Gastrocnemius medialis (tissue), 4 donors: ENCODE measurements at regions not wholly inside any gene's neighbourhood (a gene's known extent, or its start where the extent isn't known, plus 50 kb on each side); places are given as distances from the start of the nearest gene placed in this dataset.

Experiments
- ATAC-seq, 2 donors: fragments of 150-250 bp; one replicate each; pipeline ENCODE4 v1.9.1; 2016
- DNase-seq, 2 donors: peaks; one replicate each; pipeline ENCODE4 v3.0.0-alpha.2; 2019
- H3K27ac ChIP-seq, 4 donors: fragments of 200-600 bp; sonication (generic); 1 replicate in 1 of 4; 2 replicates in 3 of 4; pipeline ENCODE4 v1.5.1; 2016 to 2018; ENCODE audit warnings: mild to moderate bottlenecking in 2 of 4, moderate library complexity in 1 of 4
- H3K27me3 ChIP-seq, 3 donors: fragments of 200-600 bp; sonication (generic) in 2 of 3; 1 replicate in 1 of 3; 2 replicates in 2 of 3; pipeline versions ENCODE4 v1.5.1 to v1.6.0; 2016 to 2019; ENCODE audit warnings: mild to moderate bottlenecking in 1 of 3, moderate library complexity in 1 of 3
- H3K36me3 ChIP-seq, 2 donors: fragments of 200-600 bp; sonication (generic) in 1 of 2; one replicate each; pipeline ENCODE4 v1.5.1; 2017 to 2018
- H3K4me1 ChIP-seq, 2 donors: fragments of 200-600 bp; sonication (generic) in 1 of 2; one replicate each; pipeline ENCODE4 v1.5.1; 2016 to 2017; ENCODE audit warnings: mild to moderate bottlenecking in 2 of 2
- H3K4me3 ChIP-seq, 4 donors: fragments of 200-600 bp; sonication (generic) in 3 of 4; 1 replicate in 1 of 4; 2 replicates in 3 of 4; pipeline ENCODE4 v1.5.1; 2016 to 2019; ENCODE audit warnings: mild to moderate bottlenecking in 2 of 4
- H3K9me3 ChIP-seq, 3 donors: fragments of 200-600 bp; sonication (generic) in 2 of 3; 1 replicate in 1 of 3; 2 replicates in 2 of 3; pipeline ENCODE4 v1.5.1; 2016 to 2019
- POLR2A ChIP-seq, 2 donors: fragments of 450-650 bp; IDR thresholded peaks; one replicate each; pipeline ENCODE4 v1.6.1; 2017; ENCODE audit warnings: antibody characterized with exemption in 2 of 2, mild to moderate bottlenecking in 2 of 2, moderate library complexity in 2 of 2
- in situ Hi-C, 4 donors: fragments of 200-750 bp; cut with MboI; loops; one replicate each; pipeline versions ENCODE4 v1.15.0 to v1.8.0; 2017; ENCODE audit warnings: low sequenced_read_pairs in 4 of 4
- intact Hi-C: fragments of 100-400 bp; cut with DNase I; formaldehyde crosslinking; loops from one replicate; pipeline ENCODE4 v1.15.1; 2023; ENCODE audit warnings: low total_unique reads
- TF ChIP-seq, protein P1 (sequence below), 5 experiments: fragments of 450-650 bp in 3 of 5; fragments of 200-600 bp in 2 of 5; sonication (generic) in 2 of 5; IDR thresholded peaks in 4 of 5; conservative IDR thresholded peaks in 1 of 5; 1 replicate in 4 of 5; 2 replicates in 1 of 5; pipeline ENCODE4 v1.5.1; 2016 to 2019; ENCODE audit warnings: antibody characterized with exemption in 5 of 5, mild to moderate bottlenecking in 3 of 5, moderate library complexity in 3 of 5

DNA sequence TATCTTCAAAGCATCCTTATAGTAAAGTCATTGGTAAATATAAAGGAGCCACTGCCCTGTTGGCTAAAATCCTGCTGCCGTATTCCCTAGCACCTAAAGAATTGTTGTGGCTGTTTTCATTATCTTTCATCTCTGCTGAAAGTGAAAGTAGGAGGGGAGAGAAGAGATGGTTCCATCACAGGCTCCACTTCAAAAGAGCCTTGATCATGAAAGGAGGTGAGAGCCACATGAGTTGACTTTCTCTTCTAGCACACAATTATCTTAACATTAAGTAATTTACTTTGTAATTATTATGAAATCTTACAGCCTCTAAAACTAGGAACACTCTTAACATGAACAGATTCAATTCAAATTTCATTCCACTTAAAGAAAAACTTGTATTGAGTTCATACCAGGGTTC lies 1050.9 kb upstream of the LRRTM1 start:
- H3K4me3 ChIP-seq = no peak overlapping the region
- intact Hi-C loops (no loop called here), in situ Hi-C loops (no loop called here)
- DNase-seq = no peak
- no peaks in the 10 kb centered on the region for H3K27me3 ChIP-seq
- H3K27ac ChIP-seq = no peak overlapping the region
- no peak for ATAC-seq
- H3K36me3 ChIP-seq = no peaks in the 10 kb centered on the region
- H3K9me3 ChIP-seq = no peaks in the 10 kb centered on the region
- no peaks in the 10 kb centered on the region for H3K4me1 ChIP-seq
- TF ChIP-seq, protein P1, sequence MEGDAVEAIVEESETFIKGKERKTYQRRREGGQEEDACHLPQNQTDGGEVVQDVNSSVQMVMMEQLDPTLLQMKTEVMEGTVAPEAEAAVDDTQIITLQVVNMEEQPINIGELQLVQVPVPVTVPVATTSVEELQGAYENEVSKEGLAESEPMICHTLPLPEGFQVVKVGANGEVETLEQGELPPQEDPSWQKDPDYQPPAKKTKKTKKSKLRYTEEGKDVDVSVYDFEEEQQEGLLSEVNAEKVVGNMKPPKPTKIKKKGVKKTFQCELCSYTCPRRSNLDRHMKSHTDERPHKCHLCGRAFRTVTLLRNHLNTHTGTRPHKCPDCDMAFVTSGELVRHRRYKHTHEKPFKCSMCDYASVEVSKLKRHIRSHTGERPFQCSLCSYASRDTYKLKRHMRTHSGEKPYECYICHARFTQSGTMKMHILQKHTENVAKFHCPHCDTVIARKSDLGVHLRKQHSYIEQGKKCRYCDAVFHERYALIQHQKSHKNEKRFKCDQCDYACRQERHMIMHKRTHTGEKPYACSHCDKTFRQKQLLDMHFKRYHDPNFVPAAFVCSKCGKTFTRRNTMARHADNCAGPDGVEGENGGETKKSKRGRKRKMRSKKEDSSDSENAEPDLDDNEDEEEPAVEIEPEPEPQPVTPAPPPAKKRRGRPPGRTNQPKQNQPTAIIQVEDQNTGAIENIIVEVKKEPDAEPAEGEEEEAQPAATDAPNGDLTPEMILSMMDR (IDR thresholded peaks at IDR 0.05 in 4 of 5, conservative IDR thresholded peaks at IDR 0.05 in 1 of 5) = no peak
- TF ChIP-seq POLR2A (IDR thresholded peaks at IDR 0.05) = no peak

DNA sequence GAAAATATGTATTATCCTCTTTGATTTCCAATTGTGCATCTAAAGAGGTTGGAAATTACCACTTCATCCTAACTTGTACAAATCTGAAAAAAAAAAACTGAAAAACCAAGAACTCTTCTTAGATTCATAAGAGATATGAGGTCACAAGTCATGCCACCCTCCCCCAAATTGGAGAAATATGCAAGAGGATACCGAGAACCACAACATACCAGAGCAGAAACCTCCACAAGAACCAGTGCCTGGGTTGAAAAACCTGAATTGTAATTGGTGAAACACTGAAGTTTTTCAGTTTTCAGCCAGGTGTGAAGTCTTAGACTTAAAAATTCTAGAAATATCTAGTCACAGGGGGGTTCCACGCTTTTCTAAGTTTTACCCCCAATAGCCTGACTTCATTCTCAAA lies 1029.5 kb upstream of the LRRTM1 start:
- intact Hi-C loops = no loop called here
- no peak for ATAC-seq

DNA sequence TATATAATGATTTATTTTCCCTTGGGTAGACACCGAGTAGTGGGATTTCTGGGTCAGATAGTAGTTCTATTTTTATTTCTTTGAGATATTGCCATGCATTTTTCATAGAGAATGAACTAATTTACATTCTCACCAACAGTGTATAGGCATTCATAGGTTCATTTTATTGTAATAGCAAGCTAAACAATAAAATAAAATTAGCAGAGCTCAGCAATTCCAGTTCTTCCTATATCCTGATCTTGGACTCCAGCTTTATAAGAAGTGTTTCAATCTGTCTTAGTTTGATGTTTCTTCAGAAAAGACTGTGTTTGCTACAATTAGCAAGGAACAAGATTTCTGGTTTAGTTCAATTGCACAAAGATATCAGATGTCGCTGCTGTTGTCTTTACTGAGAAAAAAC lies 1024.4 kb upstream of the LRRTM1 start:
- in situ Hi-C loops (no loop called here), intact Hi-C loops (no loop called here)
- DNase-seq = no peak
- Histone ChIP-seq H3K4me3 (no peak overlapping the region), H3K27ac (no peak overlapping the region), H3K9me3 (no peaks in the 10 kb centered on the region), H3K4me1 (no peaks in the 10 kb centered on the region), H3K27me3 (no peaks in the 10 kb centered on the region), H3K36me3 (no peaks in the 10 kb centered on the region)
- TF ChIP-seq, protein P1 (IDR thresholded peaks at IDR 0.05 in 4 of 5, conservative IDR thresholded peaks at IDR 0.05 in 1 of 5) = no peak
- no peak for TF ChIP-seq POLR2A (IDR thresholded peaks at IDR 0.05)
- ATAC-seq = no peak

More for the DNA sequence above, 1029.5 kb upstream of the LRRTM1 start:
- in situ Hi-C loops = no loop called here
- TF ChIP-seq, protein P1 (IDR thresholded peaks at IDR 0.05 in 4 of 5, conservative IDR thresholded peaks at IDR 0.05 in 1 of 5) = no peak
- TF ChIP-seq POLR2A (IDR thresholded peaks at IDR 0.05) = no peak
- DNase-seq = no peak
- H3K27me3 ChIP-seq = no peaks in the 10 kb centered on the region
- no peak overlapping the region for H3K27ac ChIP-seq
- no peaks in the 10 kb centered on the region for H3K9me3 ChIP-seq
- no peak overlapping the region for H3K4me3 ChIP-seq
- no peaks in the 10 kb centered on the region for H3K36me3 ChIP-seq
- no peaks in the 10 kb centered on the region for H3K4me1 ChIP-seq

DNA sequence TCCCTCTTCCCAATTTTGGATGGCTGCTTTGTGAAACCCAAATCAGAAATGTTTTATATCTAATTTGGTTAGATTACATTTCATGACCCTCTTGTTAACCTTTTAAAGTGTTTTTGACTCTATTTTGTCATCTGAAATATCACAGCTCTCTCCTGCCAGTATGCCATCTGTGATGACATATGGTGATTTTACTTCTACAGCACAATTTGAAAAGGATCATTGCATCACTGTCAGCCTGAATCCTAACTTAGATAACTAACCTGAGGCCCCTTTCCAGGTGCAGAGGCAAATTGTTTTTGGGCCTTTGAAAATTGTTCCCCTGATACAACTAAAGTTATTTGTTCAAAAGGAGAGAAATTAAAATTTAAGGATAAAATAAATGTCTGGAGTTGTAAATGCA lies 1023.4 kb upstream of the LRRTM1 start:
- no peak for TF ChIP-seq POLR2A (IDR thresholded peaks at IDR 0.05)
- TF ChIP-seq, protein P1 (IDR thresholded peaks at IDR 0.05 in 4 of 5, conservative IDR thresholded peaks at IDR 0.05 in 1 of 5) = no peak
- H3K4me3 ChIP-seq = no peak overlapping the region
- no peak for ATAC-seq
- in situ Hi-C loops = no loop called here
- no peaks in the 10 kb centered on the region for H3K9me3 ChIP-seq
- H3K36me3 ChIP-seq = no peaks in the 10 kb centered on the region
- H3K4me1 ChIP-seq = no peaks in the 10 kb centered on the region
- DNase-seq = no peak
- H3K27me3 ChIP-seq = no peaks in the 10 kb centered on the region
- intact Hi-C loops = no loop called here
- no peak overlapping the region for H3K27ac ChIP-seq

DNA sequence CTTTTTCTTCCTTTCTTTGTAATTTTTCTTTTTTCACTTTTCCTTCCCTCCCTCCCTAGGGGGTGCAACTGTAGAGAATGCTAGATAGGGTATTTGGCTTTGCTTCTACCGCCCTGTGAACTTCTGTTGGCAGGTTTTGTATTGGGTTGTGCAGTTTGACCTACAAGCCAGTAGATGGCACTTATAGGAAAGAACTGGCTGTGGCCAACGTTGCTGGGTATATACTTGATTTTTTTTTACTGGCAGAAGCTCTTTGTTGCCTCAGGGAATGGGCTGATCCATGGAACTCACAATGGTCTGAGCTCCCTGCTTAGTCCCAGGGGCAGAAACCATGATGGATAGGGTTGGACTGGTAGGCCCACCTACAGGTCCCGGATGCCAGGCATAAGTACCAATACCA lies 1019.5 kb upstream of the LRRTM1 start:
- no peak overlapping the region for H3K27ac ChIP-seq
- H3K4me1 ChIP-seq = no peaks in the 10 kb centered on the region
- intact Hi-C loops = no loop called here
- DNase-seq (no peak), ATAC-seq (no peak)
- TF ChIP-seq, protein P1 (IDR thresholded peaks at IDR 0.05 in 4 of 5, conservative IDR thresholded peaks at IDR 0.05 in 1 of 5) = no peak
- TF ChIP-seq POLR2A (IDR thresholded peaks at IDR 0.05) = no peak
- H3K36me3 ChIP-seq = no peaks in the 10 kb centered on the region
- no peaks in the 10 kb centered on the region for H3K27me3 ChIP-seq
- no peaks in the 10 kb centered on the region for H3K9me3 ChIP-seq
- in situ Hi-C loops = no loop called here
- H3K4me3 ChIP-seq = no peak overlapping the region
